ENCODE measurements at regions not wholly inside any gene's neighbourhood (a gene's known extent, or its start where the extent isn't known, plus 50 kb on each side); places are given as distances from the start of the nearest gene placed in this dataset.

- TF ChIP-seq CTCF (IDR thresholded peaks at IDR 0.05), result no peak
- H3K4me1 ChIP-seq (ENCODE audit: control insufficient read depth in 1 of 2, insufficient read depth in 1 of 2, low read depth in 1 of 2, low read length in 1 of 2), result no peaks in the 10 kb centered on the region
- H3K9me3 ChIP-seq, result no peaks in the 10 kb centered on the region
- no peak overlapping the region for H3K27ac ChIP-seq
- H3K27me3 ChIP-seq, result no peaks in the 10 kb centered on the region
- no peaks in the 10 kb centered on the region for H3K36me3 ChIP-seq
- H3K4me3 ChIP-seq (ENCODE audit: low read depth in 1 of 2, low read length in 1 of 2), result no peak overlapping the region
Observed at GRCh38 chr20:57049296-57049695, 217.1 kb downstream of the BMP7 start.

GRCh38 chr20:57051096-57051495 is 215.3 kb downstream of the BMP7 start:
- Histone ChIP-seq H3K27me3 (no peaks in the 10 kb centered on the region), H3K4me1 (ENCODE audit: control insufficient read depth in 1 of 2, insufficient read depth in 1 of 2, low read depth in 1 of 2, low read length in 1 of 2) (no peaks in the 10 kb centered on the region)
- TF ChIP-seq CTCF (IDR thresholded peaks at IDR 0.05), result no peak

GRCh38 chr20:57053067-57053466 is 213.4 kb downstream of the BMP7 start:
- Histone ChIP-seq H3K36me3 (no peaks in the 10 kb centered on the region), H3K4me1 (ENCODE audit: control insufficient read depth in 1 of 2, insufficient read depth in 1 of 2, low read depth in 1 of 2, low read length in 1 of 2) (no peaks in the 10 kb centered on the region), H3K27me3 (peaks cover under 1% of the 10 kb centered on the region), H3K4me3 (ENCODE audit: low read depth in 1 of 2, low read length in 1 of 2) (no peak overlapping the region), H3K9me3 (no peaks in the 10 kb centered on the region), H3K27ac (no peak overlapping the region)
- TF ChIP-seq CTCF (IDR thresholded peaks at IDR 0.05), result no peak

More at GRCh38 chr20:57051096-57051495, 215.3 kb downstream of the BMP7 start:
- no peak overlapping the region for H3K4me3 ChIP-seq (ENCODE audit: low read depth in 1 of 2, low read length in 1 of 2)
- no peaks in the 10 kb centered on the region for H3K9me3 ChIP-seq
- no peaks in the 10 kb centered on the region for H3K36me3 ChIP-seq
- H3K27ac ChIP-seq, result no peak overlapping the region

- Histone ChIP-seq H3K9me3 (no peaks in the 10 kb centered on the region), H3K36me3 (no peaks in the 10 kb centered on the region), H3K27ac (no peak overlapping the region), H3K4me3 (ENCODE audit: low read depth in 1 of 2, low read length in 1 of 2) (no peak overlapping the region), H3K27me3 (peaks cover 9% of the 10 kb centered on the region), H3K4me1 (ENCODE audit: control insufficient read depth in 1 of 2, insufficient read depth in 1 of 2, low read depth in 1 of 2, low read length in 1 of 2) (no peaks in the 10 kb centered on the region)
- no peak for TF ChIP-seq CTCF (IDR thresholded peaks at IDR 0.05)
Observed at GRCh38 chr20:57053793-57054552, 212.5 kb downstream of the BMP7 start.

- H3K4me1 ChIP-seq (ENCODE audit: control insufficient read depth in 1 of 2, insufficient read depth in 1 of 2, low read depth in 1 of 2, low read length in 1 of 2), result no peaks in the 10 kb centered on the region
- H3K4me3 ChIP-seq (ENCODE audit: low read depth in 1 of 2, low read length in 1 of 2), result no peak overlapping the region
- H3K36me3 ChIP-seq, result no peaks in the 10 kb centered on the region
- no peaks in the 10 kb centered on the region for H3K9me3 ChIP-seq
- H3K27ac ChIP-seq, result no peak overlapping the region
- H3K27me3 ChIP-seq, result peaks cover 19% of the 10 kb centered on the region
- TF ChIP-seq CTCF (IDR thresholded peaks at IDR 0.05), result no peak
Observed at GRCh38 chr20:57055345-57055744, 211.1 kb downstream of the BMP7 start.
